GM18499 (cell line): ENCODE measurements at regions not wholly inside any gene's neighbourhood (a gene's known extent, or its start where the extent isn't known, plus 50 kb on each side); places are given as distances from the start of the nearest gene placed in this dataset.
"Not testable (repeated sequence)": the region's sequence is repeated elsewhere in the genome, so short reads cannot be mapped to it uniquely, and the experiment has no call there.

Experiments
- ATAC-seq: cut with Tn5 transposase; IDR thresholded peaks from one replicate; pipeline ENCODE4 v1.9.1; 2021; ENCODE audit warnings: moderate number of reproducible peaks; ENCODE audit not compliant: insufficient read depth, unreplicated experiment

GRCh38 chr15:88993662-88994061, 80.5 kb upstream of the MFGE8 start:
- no peak for ATAC-seq

DNA sequence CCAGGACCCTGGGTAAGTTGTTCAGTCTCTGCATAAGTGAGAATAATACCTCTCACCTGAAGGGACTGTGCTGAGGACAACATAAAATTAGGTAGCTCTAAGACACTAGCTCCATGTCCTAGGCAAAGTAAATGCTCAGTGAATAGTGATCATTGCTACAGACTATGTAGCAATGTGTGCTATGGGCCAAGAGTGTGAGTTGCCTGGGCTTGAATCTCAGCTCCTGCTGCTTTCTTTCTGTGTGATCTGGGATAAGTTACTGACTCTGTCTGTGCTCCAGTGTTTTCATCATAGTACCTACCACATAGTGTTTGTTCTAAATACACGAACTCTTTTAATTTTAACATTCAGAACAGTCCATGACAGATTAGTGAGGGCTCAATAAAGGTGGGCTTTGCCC, 81.1 kb upstream of the MFGE8 start:
- ATAC-seq: no peak

DNA sequence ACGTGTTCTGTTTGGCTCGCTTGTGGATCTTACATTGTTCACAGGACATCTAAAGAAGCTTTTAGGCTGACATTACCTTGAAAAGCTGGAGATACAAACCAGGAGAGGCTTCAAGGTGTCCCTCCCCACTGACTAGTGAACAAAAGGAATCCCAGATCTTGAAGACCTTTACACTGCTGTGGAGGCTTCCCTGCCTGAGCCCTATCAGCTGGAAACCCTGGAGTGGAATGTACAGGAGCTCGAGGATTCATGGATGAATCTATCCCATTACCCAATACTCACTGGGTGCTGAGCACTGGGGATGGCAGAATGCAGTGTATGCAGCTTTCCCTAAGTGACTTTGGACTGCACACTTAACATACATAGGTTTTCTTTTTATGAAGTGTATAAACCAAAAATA, 82.3 kb upstream of the MFGE8 start:
- no peak for ATAC-seq

- ATAC-seq: no peak
Observed at GRCh38 chr15:88997531-88997930, 84.4 kb upstream of the MFGE8 start.

DNA sequence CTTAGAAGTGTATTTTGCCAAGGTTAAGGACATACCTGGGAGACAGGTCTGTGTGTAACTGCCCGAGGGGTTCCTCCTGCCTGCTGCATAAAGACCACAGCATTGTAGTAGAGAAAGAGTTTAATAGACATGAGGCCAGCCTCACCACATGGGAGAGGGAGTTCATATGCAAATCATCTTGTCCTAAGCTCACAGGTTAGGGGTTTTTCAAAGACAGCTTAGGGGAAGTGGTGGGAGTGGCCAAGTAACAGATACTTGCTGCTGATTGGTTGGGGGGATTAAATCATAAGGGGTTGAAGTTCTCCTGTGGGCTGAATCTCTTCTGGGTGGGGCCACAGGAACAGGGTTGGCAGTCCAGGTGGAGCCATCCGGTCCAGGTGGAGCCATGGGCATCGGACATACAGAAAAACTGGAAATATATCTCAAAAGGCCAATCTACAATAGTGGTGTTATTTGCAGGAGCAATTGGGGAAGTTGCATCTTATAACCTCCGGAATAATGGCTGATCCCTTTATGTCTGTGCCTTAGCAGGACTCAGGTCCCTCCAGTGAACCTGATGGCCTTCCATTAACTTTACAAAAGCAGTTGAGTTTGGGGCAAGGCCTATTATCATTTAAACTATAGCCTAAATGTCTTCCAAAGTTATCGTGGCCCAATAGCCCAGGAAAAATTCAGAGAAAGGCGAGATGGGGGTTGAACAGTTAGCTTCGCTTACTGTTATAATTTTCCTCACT, 86.0 kb upstream of the MFGE8 start:
- no peak for ATAC-seq

DNA sequence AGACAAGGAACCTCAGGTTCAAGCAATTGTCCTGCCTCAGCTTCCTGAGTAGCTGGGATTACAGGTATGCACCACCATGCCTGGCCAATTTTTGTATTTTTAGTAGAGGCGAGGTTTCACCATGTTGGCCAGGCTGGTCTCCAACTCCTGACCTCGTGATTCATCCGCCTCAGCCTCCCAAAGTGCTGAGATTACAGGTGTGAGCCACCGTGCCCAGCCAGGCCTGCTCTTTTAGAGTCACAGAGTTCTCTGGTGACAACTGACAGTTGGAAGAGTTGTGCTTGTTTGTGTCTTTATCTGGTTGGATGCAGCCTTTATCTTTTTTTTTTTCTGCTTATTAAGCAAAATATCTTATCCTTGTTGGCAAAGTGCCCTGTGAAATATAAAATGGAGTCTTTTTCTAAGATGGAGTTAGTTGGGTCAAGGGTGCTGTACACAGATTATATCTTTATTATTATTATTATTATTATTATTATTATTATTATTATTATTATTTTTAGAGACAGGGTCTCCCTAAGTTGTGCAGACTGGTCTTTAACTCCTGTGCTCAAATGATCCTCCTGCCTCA, 86.5 kb upstream of the ABHD2 start:
- not testable (repeated sequence) for ATAC-seq

DNA sequence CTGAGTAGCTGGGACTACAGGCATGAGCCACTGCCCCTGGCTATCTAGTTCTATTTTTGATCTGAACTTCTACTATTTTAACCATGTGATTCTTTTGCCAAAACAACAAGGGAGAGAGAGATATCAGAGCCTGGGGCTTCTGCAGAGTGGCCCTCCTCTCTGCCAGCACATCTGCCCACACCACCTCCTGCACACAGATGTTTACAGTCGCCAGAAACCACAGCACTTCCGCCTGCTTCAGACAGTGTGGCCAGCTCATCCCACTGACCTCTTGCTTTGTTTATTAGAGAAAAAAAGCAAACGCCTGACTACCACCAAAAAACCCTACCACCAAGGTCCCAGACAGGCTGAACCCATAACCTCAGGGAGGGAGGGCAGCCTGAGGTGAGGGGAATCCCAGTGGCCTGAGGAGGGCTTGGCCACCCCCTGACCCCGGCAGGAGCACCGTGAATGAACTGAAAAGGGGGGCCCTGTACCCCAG, 85.9 kb upstream of the ABHD2 start:
- ATAC-seq: peak; percentile 48

DNA sequence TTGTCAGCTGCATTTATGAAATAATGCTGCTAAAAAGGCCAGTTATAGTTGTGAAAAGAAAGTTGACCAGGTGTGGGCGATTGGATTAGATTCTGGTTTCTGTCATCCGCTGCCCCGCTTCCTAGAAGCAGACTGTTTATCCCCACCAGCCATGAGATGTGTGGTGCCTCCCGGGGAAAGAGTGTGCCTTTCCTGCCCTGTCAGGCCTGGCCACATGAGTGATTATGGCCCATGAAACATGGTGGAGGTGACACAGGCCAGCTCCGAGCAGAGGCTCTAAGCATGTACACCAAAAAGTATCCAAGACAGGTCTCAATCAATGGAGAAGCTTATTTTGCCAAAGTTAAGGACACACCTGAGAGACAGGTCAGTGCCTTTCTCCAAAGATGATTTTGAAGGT, 85.4 kb upstream of the ABHD2 start:
- ATAC-seq: no peak

GRCh38 chr15:89003865-89004725, 84.2 kb upstream of the ABHD2 start:
- no peak for ATAC-seq

DNA sequence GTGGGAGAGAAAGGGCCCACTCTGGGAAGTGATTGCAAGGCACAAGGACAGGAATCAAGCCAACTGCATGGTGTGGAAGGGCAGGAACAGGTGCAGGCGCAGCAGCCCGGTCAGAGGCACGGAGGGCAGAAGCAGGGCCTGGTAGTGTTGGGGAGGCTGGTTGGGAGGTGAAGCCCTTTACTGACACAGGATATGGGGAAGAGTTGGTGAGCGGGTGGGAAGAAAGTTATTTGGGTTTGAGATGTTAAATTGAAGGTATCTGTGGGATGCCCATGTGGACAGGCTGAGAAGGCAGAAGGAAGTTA, 83.6 kb upstream of the ABHD2 start:
- ATAC-seq: no peak

DNA sequence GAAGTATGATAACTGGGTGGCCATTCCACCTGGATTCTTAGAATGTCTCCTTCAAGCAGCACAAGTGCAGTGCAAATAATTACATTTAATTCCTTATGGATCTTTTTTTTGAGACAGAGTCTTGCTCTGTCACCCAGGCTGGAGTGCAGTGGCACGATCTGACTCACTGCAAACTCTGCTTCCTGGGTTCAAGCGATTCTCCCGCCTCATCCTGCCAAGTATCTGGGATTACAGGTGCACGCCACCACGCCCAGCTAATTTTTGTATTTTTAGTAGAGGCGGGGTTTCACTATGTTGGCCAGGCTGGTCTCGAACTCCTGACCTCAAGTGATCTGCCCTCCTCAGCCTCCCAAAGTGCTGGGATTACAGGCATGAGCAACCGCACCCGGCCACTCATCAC, 80.7 kb upstream of the ABHD2 start:
- ATAC-seq: not testable (repeated sequence)

GRCh38 chr15:89007989-89008388, 80.3 kb upstream of the ABHD2 start:
- no peak for ATAC-seq

DNA sequence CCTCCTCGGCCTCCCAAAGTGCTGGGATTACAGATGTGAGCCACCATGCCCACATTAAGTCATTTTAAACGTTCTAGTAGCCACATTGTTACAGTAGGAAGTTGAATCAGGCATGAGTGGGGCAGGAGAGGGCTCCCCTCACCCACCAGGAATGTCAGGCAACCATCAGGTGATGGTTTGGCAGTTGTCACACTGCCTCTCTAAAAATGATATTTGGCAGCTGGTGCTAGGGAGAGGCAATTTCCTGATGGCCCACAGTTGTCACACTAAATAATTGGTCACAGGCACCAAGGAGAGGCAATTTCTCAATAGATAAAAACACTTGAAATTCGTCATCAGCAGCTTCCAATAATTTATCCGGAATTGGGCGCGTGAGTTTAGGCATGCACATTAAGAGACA, 79.2 kb upstream of the ABHD2 start:
- no peak for ATAC-seq

GRCh38 chr15:89015412-89016097, 72.7 kb upstream of the ABHD2 start:
- ATAC-seq: no peak

DNA sequence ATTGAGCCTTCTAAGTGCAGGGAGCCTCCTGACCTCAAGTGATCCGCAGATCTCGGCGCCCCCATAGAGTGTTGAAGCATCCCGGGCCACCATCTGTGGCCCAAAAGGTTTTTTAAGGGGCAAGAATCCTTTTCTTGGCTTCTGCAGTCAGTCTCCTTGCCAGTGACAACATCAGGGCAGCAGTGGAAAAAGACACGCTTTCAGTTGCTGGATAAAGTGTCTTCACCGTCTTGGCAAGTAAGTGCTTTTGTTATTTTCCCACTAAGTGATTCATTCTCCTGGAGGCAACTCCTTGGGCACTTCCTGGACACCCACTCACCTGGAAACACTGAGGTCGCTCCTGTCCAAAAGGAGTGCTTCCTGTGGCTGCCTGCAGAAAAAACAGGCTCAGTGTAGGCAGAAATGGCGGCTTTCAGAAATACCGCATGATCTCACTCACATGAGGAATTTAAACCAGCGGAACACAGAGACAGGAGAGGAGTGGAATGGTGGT, 71.7 kb upstream of the ABHD2 start:
- no peak for ATAC-seq

DNA sequence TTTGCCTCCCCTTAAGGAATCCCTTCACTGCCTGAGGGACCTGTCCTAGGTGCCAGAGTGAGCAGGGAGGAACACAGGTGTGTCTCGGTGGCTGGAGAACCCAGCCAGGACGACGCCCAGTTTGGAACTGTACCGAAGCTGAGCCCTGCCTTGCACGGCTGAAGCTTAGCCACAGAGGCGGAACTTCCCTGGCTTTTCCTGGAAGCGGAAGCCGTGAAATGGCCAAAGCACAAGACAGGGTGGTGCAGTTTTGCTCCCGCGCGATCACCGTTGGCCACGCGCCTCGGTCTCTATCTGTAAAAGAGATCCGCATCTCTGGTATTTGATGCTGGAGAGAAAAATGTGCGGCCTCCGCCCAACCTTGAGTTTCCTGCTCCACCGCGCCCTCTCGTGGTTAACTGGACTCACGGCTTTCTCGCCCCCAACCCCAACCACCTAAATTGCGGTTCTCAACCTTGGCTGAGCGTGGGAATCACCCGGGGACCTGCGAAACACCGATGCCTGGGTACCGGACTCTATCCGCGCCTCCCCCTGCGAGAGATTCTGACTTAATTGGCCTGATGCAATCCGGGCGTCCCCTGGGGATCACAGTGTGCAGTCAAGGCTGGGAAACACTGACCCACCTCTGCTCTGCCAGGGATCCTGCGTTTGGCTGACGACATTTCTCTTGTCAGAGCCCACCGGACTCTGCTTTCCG, 70.7 kb upstream of the ABHD2 start:
- ATAC-seq: no peak

- no peak for ATAC-seq
Observed at GRCh38 chr15:89018207-89018606, 70.0 kb upstream of the ABHD2 start.

DNA sequence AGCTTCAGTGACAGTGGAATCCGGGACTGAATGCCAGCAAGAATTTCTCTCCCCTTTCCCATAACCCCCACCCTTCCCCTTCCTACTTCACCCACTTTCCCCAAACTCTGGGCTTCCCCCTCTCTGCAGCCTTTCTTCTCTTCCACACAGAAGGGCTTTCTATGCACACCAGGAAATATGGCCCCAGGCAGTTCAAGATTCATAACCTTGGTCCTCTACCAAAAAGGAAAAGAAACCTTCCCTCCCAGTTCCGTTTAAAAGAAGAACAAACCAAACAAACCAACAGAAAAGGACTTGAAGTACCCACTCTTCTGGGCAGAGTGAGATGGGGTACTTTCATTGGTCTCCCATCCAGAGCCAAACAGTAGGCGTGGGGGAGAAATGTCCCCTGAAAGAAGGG, 68.8 kb upstream of the ABHD2 start:
- ATAC-seq: no peak

GRCh38 chr15:89021224-89021623, 67.0 kb upstream of the ABHD2 start:
- no peak for ATAC-seq

- ATAC-seq: not testable (repeated sequence)
Observed at GRCh38 chr15:89021886-89022285, 66.4 kb upstream of the ABHD2 start.
